GM18502 (cell line): ENCODE measurements at regions not wholly inside any gene's neighbourhood (a gene's known extent, or its start where the extent isn't known, plus 50 kb on each side); places are given as distances from the start of the nearest gene placed in this dataset.
"Not testable (repeated sequence)": the region's sequence is repeated elsewhere in the genome, so short reads cannot be mapped to it uniquely, and the experiment has no call there.

Experiments
- ATAC-seq: cut with Tn5 transposase; IDR thresholded peaks from one replicate; pipeline ENCODE4 v1.9.1; 2021; ENCODE audit warnings: mild to moderate bottlenecking; ENCODE audit not compliant: unreplicated experiment, poor library complexity

DNA sequence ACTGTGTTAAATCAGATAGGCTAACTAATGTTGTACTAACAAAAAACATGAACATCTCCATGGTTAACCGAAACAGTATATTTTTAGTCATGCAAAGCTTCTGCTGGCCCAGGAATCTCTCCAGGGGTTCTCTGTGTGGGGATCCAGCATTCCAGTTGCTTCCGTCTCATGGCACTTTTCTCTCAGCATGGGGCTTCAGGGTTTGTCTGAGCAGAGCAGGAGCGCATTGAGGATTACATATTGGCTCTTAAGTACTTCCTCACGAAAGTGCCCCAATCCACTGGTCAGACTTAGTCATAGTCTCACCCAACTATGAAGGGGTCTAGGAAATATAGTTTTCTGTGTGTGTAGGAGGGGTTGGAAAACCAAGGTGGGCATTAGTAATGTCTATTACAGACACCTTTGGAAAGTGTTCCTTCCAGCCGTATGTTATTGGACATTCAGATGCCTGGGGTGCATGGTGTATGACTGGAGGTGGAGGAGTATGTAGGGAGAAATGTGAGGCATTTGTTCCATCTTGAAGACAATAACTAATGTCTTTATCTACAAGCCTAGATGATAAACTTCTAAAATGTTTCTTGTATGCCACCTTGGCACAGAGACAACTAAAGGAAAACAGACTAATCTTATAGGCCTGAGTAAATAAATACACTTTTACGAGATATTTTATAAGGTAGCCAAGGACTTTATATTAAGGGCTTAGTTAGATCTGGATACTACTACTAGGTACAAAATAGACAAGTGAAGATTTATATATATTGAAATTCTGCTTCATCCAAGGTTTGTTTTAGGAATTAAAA, 123.8 kb upstream of the ZEB2 start:
- no peak for ATAC-seq

DNA sequence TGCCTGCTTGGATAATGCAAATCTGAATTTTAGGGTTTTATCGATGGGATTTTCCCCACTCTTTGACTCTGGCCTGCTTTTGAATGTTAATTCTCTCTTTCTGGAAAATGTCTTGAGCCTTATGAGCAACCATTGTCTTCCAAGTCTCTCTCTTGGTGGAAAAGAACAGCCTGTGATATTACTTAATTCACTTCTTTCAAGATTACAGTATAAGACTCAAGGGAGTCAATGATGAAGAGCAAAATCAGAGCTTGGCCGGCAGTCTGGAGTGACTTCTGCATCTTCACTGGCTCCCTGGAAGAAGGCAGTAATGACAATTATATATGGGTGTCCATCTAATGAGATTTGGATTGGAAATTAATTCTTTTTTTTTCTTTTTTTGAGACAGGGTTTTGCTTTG, 122.9 kb upstream of the ZEB2 start:
- ATAC-seq = no peak

DNA sequence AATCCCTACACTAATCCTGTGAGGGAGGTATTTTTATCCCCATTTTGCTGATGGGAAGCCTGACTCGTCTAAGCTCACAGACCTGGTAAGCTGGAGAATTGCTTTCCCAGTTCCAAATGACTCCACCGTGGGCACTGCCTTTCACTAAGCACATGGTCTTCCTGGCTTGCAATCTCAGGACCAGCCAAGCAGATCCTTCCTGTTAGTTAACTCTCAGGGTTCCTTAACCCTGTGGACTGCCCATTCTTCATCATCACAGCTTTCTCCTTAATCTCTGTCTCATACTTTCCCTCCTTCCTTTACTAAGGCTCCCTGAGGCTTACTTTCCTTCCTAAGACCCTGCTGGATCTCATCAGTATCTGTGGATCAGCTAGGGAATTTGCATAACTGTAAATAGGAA, 122.2 kb upstream of the ZEB2 start:
- no peak for ATAC-seq

DNA sequence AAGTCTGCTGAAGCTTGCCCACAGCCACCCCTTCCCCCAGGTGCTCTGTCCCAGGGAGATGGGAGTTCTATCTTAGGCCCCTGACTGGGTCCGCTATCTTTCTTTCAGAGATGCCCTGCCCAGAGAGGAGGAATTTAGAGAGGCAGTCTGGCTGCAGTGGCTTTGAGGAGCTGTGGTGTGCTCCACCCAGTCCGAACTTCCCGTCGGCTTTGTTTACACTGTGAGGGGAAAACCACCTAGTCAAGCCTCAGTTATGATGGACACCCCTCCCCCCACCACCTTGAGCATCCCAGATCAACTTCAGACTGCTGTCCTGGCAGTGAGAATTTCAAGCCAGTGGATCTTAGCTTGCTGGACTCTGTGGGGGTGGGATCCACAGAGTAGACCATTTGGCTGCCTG, 118.3 kb upstream of the ZEB2 start:
- ATAC-seq = not testable (repeated sequence)

DNA sequence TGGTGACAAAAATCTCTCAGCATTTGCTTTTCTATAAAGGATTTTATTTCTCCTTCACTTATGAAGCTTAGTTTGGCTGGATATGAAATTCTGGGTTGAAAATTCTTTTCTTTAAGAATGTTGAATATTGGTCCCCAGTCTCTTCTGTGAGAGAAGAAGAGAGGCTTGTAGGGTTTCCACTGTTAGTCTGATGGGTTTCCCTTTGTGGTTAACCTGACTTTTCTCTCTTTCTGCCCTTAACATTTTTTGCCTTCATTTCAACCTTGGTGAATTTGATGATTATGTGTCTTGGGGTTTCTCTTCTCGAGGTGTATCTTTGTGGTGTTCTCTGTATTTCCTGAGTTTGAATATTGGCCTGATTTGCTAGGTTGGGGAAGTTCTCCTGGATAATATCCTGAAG, 116.9 kb upstream of the ZEB2 start:
- ATAC-seq = not testable (repeated sequence)

DNA sequence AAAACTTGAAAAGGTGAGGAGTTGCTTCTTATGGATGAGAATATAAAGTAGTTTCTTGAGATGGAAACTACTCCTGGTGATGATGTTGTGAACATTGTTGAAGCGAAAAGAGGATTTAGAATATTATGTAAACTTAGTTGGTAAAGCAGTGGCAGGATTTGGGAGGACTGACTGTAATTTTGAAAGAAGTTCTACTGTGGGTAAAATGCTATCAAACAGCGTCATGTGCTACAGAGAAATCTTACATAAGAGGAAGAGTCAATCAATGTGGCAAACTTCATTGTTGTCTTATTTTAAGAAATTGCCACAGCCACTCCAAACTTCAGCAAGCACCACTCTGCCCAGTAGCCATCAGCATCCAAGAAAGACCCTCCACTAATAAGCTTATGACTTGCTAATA, 112.9 kb upstream of the ZEB2 start:
- no peak for ATAC-seq

DNA sequence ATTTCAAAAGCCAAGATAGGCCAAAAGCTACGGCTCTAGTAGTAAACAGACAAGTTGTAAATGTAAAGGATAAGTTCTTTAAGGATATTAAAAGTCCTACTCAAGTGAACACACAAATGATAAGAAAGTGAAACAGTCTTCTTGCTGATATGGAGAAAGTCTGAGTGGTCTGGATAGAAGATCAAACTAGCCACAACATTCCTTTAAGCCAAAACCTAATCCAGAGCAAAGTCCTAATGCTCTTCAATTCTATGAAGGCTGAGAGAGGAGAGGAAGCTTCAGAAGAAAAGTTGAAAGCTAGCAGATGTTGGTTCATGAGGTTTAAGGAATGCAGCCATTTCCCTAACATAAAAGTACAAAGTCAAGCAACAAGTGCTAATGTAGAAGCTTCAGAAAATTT, 111.7 kb upstream of the ZEB2 start:
- ATAC-seq = no peak

DNA sequence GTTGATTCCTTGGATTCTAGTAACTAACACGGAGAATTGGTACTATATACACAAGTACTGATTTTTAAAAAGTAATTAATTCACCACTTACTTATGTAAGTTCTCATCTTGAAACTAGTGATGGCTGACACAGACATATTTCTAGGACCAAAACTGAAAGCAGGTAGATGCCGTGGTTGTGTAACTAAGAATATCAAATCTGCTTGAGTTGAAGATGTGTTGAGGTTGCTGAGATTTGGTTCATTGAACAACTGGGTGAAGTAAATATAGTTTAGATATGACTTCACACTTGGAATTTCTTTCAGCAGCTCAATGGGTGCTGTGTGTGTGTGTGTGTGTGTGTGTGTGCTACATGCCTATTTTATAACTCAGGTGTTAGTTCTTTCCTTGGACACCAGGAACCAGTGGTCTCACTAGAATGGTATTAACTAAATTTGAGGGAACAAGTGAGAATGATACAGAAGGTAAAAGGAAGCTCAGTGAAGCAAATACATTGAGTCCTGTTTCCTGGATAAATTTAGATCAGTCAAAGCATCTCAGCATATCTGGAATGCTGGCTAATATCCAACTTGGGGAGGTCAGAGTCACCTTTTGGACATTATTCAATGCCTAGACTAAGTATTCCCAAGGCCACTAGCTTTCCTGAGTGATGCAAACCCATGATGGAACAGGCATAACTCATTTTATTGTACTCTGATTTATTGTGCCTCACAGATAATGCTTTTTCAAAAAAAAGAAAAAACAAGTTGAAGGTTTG, 110.7 kb upstream of the ZEB2 start:
- ATAC-seq = peak; percentile 94

DNA sequence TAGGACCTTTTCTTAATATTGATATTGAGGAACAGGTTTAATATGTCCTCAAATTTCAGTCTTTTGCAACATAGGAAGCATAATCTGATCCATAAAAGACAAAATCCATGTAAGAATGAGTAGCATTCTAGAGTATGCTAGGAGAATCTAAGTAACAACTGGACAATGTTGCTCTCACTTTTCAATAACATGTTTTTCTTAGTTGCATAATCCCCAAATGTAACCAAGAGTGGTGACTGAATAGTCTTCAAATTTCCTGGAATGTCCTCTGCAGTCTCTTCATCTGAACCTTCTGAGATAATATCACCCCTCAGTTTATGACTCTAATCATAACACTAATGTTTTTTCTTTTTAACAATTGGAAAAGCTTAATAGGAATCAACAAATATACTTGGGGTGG, 110.0 kb upstream of the ZEB2 start:
- no peak for ATAC-seq

DNA sequence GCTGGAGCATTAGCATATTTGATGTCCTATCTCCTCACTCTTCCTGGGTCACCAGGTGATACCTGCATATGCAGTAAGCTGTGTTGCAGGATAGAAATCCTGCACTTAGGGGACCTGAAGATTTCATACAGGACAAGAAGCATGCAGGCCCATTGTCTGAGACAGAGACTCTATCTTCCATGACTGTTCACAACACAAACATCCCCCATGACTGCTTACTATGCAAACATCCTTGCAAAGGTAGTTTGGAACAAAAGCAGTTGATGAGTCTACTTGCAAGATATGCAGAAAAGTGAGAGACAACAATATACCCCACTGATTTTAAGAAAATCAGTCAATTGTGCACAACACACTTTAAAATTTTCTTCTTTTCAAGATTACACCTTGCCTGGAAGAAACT, 108.6 kb upstream of the ZEB2 start:
- ATAC-seq = no peak

DNA sequence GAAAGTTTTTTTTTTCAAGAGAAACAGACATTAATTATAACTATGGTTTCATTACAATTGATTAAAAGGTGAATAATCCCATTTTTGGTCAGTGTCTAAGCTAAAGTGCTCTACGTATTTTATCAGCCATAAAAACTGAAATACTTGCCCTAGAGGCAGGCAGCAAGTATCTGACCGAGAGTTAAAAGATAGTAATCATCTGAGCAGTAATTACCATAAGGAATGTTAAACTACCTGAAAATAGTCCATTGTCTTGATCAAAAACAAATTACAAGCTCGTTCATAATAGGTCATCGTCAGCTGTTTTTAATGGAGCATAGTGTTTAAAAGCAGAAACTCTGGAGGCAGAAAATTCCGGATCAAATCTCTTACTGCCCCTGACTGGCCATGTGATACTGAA, 105.7 kb upstream of the ZEB2 start:
- ATAC-seq = no peak

DNA sequence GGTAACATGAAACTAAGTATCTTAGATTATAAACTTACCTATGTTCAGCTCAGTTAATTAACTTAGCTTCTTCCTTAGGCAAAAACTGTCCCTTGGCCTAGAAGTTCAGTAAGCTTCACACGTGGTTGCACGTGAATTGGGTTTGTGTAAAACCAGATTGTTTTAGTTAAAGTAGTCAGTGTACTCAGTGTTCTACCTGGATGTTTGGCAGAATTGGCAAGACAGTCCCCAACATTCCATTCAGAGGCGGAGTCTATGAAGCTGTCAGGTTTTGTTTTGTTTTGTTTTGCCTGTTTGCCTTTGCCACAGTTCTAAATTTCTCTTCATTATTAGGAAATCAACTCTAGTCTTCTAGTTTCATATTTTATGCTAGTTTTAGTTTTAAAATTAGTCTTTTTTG, 105.3 kb upstream of the ZEB2 start:
- ATAC-seq = no peak

DNA sequence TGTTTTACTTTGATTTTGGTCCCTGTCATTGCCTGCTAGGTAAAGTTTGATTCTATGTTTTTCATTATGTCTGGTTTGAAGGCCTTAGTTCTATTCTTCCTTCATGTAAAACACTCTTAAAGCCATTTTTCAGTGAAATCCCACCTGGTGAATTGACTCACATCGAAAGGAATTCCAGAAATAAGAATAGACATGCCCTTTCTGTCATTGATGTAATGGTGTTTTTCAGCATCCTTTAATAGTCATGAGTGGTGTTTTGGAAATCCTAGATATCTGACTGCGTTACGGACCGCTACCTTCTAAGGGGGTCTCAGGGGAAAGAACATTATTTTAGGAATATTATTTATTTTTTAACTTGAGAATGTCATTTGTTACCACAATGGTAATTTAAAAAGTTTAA, 104.5 kb upstream of the ZEB2 start:
- ATAC-seq = no peak

DNA sequence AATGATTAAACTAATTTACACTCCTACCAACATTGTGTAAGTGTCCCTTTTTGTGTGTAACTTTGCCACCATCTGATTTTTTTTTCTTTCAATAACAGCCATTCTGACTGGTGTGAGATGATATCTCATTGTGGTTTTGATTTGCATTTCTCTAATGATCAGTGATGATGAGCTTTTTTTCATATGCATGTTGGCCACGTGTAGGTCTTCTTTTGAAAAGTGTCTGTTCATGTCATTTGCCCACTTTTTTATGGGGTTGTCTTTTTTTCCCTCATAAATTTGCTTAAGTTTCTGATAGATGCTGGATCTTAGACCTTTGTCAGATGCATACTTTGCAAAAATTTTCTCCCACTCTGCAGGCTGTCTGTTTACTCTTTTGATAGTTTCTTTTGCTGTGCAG, 102.5 kb upstream of the ZEB2 start:
- not testable (repeated sequence) for ATAC-seq

DNA sequence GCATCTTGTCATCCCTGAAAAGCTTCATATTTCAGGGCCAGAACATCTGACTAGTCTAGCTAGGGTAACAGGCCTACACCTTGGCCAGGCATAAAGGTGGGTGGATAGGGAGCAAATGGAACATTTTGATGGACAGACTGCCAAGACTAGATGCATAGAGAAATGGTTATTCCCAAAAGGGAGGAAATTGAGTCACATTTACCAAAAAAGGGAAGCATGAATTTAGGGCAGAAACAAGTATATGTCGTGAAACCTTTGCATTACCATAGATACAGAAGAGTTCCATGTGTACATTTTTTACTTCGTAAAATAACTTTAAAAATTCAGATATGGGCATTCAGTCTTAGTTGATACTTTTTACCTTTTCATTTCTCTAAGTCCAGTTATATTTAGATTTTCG, 101.3 kb upstream of the ZEB2 start:
- ATAC-seq = no peak

DNA sequence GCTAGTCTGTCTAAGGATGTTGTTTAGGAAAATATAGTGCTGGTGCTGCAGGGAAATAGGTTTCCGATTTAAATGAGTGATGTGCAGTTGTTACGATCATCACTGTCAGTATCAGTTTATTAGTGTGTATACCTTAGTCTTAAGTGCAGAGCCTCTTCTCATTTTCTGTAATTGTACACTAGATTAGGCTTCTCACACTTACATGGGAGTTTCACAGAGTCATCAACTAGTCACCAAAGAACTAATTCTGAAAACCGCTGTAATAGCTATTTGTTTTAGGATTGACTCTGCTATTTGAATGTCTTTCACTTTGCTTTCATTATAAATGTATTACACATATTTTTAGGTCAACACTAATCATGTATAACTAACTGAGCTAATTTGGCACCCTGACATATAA, 99.8 kb upstream of the ZEB2 start:
- ATAC-seq = no peak

DNA sequence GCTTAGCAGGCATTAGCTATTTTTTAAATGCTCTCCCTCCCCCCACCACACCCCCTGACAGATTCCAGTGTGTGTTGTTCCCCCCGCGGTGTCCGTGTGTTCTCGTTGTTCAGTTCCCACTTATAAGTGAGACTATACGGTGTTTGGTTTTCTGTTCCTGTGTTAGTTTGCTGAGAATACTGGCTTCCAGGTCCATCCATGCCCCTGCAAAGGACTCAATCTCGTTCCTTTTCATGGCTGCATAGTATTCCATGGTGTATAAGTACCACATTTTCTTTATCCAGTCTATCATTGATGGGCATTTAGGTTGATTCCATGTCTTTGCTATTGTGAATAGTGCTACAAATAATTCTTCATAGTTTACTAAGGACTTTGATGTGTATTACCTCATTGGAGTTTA, 97.3 kb upstream of the ZEB2 start:
- ATAC-seq = not testable (repeated sequence)

DNA sequence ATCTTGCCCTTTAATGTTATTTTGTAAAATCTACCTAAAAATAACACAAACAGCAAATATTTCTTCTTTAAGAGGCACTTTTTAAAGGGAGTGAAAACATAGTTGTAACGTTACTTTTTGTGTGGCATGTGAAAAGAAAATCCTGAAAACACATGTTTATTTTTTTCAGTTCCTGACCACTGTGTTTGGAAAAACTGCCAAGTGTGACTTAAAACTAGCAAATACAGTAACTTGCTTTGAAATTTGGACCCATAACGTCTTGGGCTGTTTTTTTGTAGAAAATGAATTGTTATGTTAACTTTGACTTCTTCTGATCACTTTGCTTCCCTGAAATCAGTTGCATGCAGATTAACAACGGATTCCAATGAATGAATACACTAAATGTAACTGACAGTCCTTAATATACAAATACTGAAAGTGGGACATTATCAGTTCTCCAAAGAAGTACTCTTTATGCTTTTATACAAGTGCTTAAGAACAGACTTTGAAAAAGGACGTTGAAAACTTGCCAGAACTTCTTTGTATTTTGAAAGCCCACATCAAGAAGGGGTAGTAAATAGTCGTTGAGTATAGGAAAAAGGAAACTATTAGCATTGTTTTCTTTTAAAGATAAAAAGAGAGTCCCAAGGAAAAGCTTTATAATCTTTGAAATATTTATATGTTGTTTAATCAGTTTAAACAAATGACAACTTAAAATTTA, 96.1 kb upstream of the ZEB2 start:
- ATAC-seq = no peak

DNA sequence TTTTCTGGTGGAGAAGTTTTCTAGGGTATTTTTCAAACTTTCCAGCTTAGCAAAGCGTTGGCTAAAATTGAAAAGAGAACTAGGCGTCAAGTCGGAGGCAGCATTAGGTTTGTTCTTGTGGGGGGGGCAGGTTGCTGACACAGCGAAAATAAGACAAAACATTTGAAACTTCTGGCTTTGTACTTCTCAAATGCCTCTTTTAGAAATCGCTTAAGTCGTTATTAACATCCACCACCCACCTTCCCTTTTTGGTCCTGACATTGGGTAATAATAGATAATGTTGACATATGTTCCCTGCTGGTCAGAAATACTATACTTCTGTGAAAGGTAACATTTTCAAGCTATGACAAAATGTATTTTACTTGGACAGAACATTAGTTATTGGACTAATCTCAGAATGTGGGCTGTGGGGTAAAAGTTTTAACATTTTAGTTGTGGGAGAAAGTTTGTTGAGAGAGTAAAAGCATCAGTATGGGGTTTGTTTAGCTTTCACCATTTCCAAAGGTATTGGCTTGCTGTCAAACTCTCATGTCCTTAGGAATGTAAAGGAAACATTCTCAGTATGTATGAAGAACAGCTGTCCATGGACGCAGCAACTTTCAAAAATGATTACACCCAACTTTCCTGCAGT, 88.1 kb upstream of the ZEB2 start:
- ATAC-seq = no peak

DNA sequence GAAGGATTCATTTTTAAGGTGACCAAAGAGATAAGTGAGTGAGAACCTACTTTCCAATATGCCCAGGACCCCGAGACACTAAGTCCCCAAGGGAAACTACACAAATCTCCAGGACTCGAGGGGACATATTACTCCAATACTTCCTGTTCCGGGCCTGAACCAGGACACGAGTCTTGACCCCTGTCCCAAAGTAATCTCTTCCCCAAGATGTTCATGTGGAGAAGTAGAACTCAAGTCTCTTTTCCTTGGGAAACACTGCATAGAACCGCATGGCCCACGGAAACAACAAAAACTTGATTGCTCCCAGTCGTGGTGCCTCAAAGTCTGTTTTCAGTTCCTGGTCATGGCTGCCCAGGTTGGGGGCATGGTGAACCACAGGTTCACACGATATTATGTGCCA, 87.2 kb upstream of the ZEB2 start:
- ATAC-seq = no peak
